Heart right ventricle (tissue), 16 donors: ENCODE measurements at regions not wholly inside any gene's neighbourhood (a gene's known extent, or its start where the extent isn't known, plus 50 kb on each side); places are given as distances from the start of the nearest gene placed in this dataset.
"Not testable (repeated sequence)": the region's sequence is repeated elsewhere in the genome, so short reads cannot be mapped to it uniquely, and the experiment has no call there.

Experiments used
- ATAC-seq, 8 donors: fragments of 200-7000 bp; cut with Tn5 transposase; one replicate each; pipeline ENCODE4 v1.9.1; 2020; ENCODE audit warnings: mild to moderate bottlenecking in 8 of 8, moderate library complexity in 8 of 8, moderate number of reproducible peaks in 1 of 8
- DNase-seq, 2 donors: peaks; one replicate each; pipeline ENCODE4 v3.0.0-alpha.2; 2020
- H3K27ac ChIP-seq, 10 donors: fragments of 200-600 bp; sonication (generic) in 2 of 10; one replicate each; pipeline versions ENCODE4 v1.5.0 to v1.8.0; 2020 to 2022; ENCODE audit warnings: mild to moderate bottlenecking in 3 of 10
- H3K27me3 ChIP-seq, 7 donors: fragments of 200-600 bp; one replicate each; pipeline ENCODE4 v1.8.0; 2021 to 2022; ENCODE audit warnings: mild to moderate bottlenecking in 2 of 7
- H3K36me3 ChIP-seq, 9 donors: fragments of 200-600 bp; sonication (generic) in 1 of 9; one replicate each; pipeline versions ENCODE4 v1.5.0 to v1.8.0; 2020 to 2022; ENCODE audit warnings: mild to moderate bottlenecking in 2 of 9
- H3K4me1 ChIP-seq, 9 donors: fragments of 200-600 bp; sonication (generic) in 1 of 9; one replicate each; pipeline versions ENCODE4 v1.5.0 to v1.8.0; 2020 to 2022; ENCODE audit warnings: mild to moderate bottlenecking in 4 of 9
- H3K4me3 ChIP-seq, 10 donors: fragments of 200-600 bp; sonication (generic) in 2 of 10; one replicate each; pipeline versions ENCODE4 v1.5.0 to v1.8.0; 2020 to 2022; ENCODE audit warnings: mild to moderate bottlenecking in 7 of 10, moderate library complexity in 2 of 10
- H3K9me3 ChIP-seq, 11 donors: fragments of 200-600 bp in 10 of 11; sonication (generic) in 2 of 11; one replicate each; pipeline versions ENCODE4 v1.5.0 to v1.8.0; 2013 to 2022; ENCODE audit warnings: mild to moderate bottlenecking in 2 of 11, control low read depth in 1 of 11, moderate library complexity in 1 of 11
- WGBS, 2 donors: extraction: QIAGEN DNeasy Blood & Tissue Kit; methylation state at CpG; one replicate each; pipeline ENCODE4 v1.1.7; 2013; ENCODE audit warnings: inconsistent platforms in 1 of 2; 5-methylcytosine and 5-hydroxymethylcytosine counted together
- intact Hi-C, 10 donors: fragments of 100-400 bp; cut with DNase I; formaldehyde crosslinking; loops; one replicate each; pipeline versions ENCODE4 v1.11.1 to v1.14.2; 2022
- TF ChIP-seq, protein P1 (sequence below), 9 donors: fragments of 200-600 bp; sonication (generic) in 2 of 9; IDR thresholded peaks; one replicate each; pipeline versions ENCODE4 v1.5.0 to v1.8.0; 2021 to 2022; ENCODE audit warnings: antibody characterized with exemption in 9 of 9, mild to moderate bottlenecking in 5 of 9, moderate library complexity in 1 of 9
- donor health status: Arrhythmogenic right ventricular cardiomyopathy.
- donor health status: ischemic (EF 13 %, LVEDD 7.1; RV severe dilation, severe dysfunction).
- donor health status: healthy with polysubstance abuse.
- donor health status: DM: no; HTN: yes; CAD: no.
- donor health status: DM: no; HTN: no; CAD: no.
- donor health status: ischemic (EF 25% LVEDD 6.9; RV normal size, moderate dysfunction).
- donor health status: ischemic (EF 25% LVEDD 5.7; RV mildly dilated, moderate dysfunction).
- donor health status: healthy.
- donor health status: DM: yes; HTN: yes; CAD: no.
- donor health status: Ischemic cardiomyopathy.
- donor health status: ischemic (EF 35%, LVEDD 5.7; RV mildly dilated, moderate dysfunction).
- donor health status: nonischemic (EF 11% LVEDD 7.7; RV severe dilation, severe dysfunction).
- donor health status: DM: yes; HTN: yes; CAD: no.
- donor health status: PGD.
- donor health status: ischemic (EF 29% LVEDD 5.4; RV normal size, mild dysfunction).
- donor health status: nonischemic (EF 23%, LVEDD 6.1; RV moderate dilation, normal function).

DNA sequence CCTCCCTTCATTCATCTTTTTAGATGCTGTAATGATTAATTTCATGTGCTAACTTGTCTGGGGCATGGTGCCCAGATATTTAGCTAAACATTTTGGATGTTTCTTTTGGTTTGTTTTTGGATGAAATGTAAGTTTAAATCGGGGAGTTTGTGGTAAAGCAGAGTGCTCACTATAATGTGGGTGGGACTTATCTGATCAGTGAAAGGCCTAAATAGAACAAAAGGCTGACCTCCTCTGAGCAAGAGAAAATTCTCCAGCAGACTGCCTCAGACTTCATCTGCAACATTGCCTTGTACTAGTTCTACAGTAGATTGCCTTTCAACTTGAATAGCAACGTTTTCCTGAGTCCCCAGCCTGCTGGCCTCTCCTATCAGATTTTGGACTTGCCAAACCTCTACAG, 183.6 kb downstream of the S1PR1 start:
- Histone ChIP-seq H3K36me3 (no peaks in the 10 kb centered on the region), H3K9me3 (peaks cover 0 to 17% (median 4%) of the 10 kb centered on the region in 11 donors), H3K4me1 (no peaks in the 10 kb centered on the region), H3K27ac (no peak overlapping the region), H3K4me3 (no peak overlapping the region), H3K27me3 (no peaks in the 10 kb centered on the region)
- ATAC-seq (no peak), DNase-seq (no peak)
- intact Hi-C loops: no loop called here
- TF ChIP-seq, protein P1, sequence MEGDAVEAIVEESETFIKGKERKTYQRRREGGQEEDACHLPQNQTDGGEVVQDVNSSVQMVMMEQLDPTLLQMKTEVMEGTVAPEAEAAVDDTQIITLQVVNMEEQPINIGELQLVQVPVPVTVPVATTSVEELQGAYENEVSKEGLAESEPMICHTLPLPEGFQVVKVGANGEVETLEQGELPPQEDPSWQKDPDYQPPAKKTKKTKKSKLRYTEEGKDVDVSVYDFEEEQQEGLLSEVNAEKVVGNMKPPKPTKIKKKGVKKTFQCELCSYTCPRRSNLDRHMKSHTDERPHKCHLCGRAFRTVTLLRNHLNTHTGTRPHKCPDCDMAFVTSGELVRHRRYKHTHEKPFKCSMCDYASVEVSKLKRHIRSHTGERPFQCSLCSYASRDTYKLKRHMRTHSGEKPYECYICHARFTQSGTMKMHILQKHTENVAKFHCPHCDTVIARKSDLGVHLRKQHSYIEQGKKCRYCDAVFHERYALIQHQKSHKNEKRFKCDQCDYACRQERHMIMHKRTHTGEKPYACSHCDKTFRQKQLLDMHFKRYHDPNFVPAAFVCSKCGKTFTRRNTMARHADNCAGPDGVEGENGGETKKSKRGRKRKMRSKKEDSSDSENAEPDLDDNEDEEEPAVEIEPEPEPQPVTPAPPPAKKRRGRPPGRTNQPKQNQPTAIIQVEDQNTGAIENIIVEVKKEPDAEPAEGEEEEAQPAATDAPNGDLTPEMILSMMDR (IDR thresholded peaks at IDR 0.05): no peak
- WGBS, 2 donors: 26 to 34% methylated on average over 2 of the region's 2 CpGs

DNA sequence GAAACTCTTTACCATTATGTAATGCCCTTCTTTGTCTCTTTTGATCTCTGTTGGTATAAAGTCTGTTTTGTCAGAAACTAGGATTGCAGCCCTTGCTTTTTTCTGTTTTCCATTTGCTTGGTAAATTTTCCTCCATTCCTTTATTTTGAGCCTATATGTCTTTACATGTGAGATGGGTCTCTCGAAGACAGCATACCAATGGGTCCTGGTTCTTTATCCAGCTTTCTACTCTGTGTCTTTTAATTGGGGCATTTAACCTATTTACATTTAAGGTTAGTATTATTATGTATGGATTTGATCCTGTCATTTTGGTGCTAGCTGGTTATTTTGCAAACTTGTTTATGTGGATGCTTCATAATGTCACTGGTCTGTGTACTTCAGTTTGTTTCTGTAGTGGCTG, 191.3 kb downstream of the S1PR1 start:
- H3K36me3 ChIP-seq, H3K4me3 ChIP-seq, H3K27me3 ChIP-seq, ATAC-seq, DNase-seq, H3K27ac ChIP-seq, intact Hi-C loops, H3K4me1 ChIP-seq: not testable (repeated sequence)
- H3K9me3 ChIP-seq: peaks cover 0 to 24% (median 4%) of the 10 kb centered on the region in 11 donors
- 92 to 95% methylated on average over 1 of the region's 1 CpG for WGBS, 2 donors

DNA sequence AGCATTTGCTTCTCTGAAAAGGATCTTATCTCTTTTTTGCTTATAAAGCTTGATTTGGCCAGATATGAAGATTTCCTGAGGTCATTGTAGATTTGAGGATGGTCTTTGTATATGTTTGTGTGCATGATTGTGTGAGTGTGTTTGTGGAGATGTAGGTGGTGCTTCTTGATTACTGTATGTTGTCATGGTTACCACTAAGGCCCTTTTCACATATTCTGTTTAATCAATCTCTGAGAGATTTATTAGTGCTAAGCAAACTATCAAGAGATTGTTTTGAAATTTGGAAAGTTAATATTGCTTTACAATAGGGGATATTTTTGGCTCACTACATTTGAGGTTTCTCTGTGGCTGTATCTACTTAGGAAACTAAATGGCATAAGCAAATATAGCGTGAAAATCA, 191.7 kb downstream of the S1PR1 start:
- Histone ChIP-seq H3K4me3 (no peak overlapping the region), H3K27me3 (no peaks in the 10 kb centered on the region), H3K9me3 (peaks cover 0 to 19% (median 3%) of the 10 kb centered on the region in 11 donors), H3K27ac (no peak overlapping the region), H3K36me3 (no peaks in the 10 kb centered on the region), H3K4me1 (no peaks in the 10 kb centered on the region)
- intact Hi-C loops: no loop called here
- WGBS, 2 donors: 88 to 98% methylated on average over 1 of the region's 1 CpG
- no peak for DNase-seq
- no peak for ATAC-seq
- TF ChIP-seq, protein P1 (IDR thresholded peaks at IDR 0.05): no peak

DNA sequence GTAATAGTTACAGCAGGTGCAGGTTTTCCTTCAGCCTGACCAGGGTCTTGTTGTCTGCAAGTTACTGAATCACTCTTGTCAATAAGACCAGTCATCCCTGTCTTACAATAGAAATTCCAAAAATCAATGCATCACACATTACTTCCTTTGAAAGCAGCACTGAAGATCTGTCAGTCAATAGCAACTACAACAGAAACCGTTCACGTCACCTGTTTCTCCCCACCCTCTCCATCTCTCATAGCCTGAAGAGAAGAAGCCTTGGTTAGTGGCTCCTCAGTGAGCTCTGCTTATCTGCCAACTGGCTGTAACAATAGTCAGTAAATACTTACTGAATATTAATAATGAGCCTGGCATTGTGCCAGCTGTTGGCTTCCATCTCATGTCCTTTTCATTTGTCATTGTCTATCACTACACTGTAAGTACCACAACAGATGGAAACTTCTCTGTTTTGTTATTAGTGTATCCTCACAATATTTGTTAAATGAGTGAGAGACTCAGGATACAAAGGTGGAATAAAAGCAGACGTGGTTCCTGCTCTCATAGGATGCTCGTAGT, 195.2 kb downstream of the S1PR1 start:
- Histone ChIP-seq H3K27ac (no peak overlapping the region), H3K36me3 (no peaks in the 10 kb centered on the region), H3K9me3 (peaks cover 0 to 18% (median 0%) of the 10 kb centered on the region in 11 donors), H3K27me3 (no peaks in the 10 kb centered on the region), H3K4me1 (no peaks in the 10 kb centered on the region), H3K4me3 (no peak overlapping the region)
- no peak for ATAC-seq
- no peak for DNase-seq
- WGBS, 2 donors: 76 to 81% methylated on average over 4 of the region's 4 CpGs
- TF ChIP-seq, protein P1 (IDR thresholded peaks at IDR 0.05): no peak
- intact Hi-C loops: no loop called here

DNA sequence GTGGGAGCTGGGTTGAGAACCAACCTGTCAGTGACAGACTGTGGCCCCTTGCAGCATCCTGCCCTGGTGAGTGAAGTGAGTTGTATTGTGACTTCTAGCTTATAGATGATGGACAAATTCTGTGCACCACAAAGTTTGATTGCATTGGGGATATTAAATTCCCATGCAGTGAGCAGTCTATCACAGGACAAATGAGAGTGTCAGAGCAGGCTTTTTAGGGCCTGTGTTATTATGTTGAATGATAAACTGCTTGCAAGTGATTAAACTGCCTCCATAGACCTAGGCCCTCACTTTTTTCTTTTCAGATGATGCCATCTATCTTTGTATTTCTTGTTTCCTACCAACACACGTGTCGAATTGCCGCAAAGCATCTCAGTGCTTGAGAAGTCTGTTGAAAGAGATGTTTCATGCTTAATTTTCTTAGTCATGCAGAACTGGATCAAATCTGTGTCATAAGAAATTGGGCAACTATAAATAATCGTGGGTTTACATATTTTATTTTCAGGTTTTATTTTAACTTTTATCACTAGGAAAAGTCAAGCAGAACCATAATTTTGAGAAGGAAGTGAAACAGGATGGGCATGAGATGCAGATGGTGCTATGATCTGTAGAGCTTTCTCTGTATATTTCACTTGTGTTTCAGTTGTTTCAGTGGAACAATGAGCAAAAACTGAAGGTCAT, 199.2 kb downstream of the S1PR1 start:
- no peak for ATAC-seq
- H3K36me3 ChIP-seq: no peaks in the 10 kb centered on the region
- 83 to 85% methylated on average over 4 of the region's 4 CpGs for WGBS, 2 donors
- H3K9me3 ChIP-seq: no peaks in the 10 kb centered on the region
- TF ChIP-seq, protein P1 (IDR thresholded peaks at IDR 0.05): no peak
- DNase-seq: no peak
- intact Hi-C loops: no loop called here
- H3K4me3 ChIP-seq: no peak overlapping the region
- H3K27ac ChIP-seq: no peak overlapping the region
- H3K27me3 ChIP-seq: no peaks in the 10 kb centered on the region
- peaks cover 0 to 3% (median 0%) of the 10 kb centered on the region in 9 donors for H3K4me1 ChIP-seq
